ENCODE measurements at regions not wholly inside any gene's neighbourhood (a gene's known extent, or its start where the extent isn't known, plus 50 kb on each side); places are given as distances from the start of the nearest gene placed in this dataset.

- TF ChIP-seq CTCF (conservative IDR thresholded peaks at IDR 0.05; ENCODE audit: low read length) (no peak), EZH2phosphoT487 (IDR thresholded peaks at IDR 0.05; ENCODE audit: borderline replicate concordance) (no peak)
Observed at GRCh38 chr3:177563792-177564191, 366.5 kb upstream of the TBL1XR1 start.

Measured in Loucy (cell line).